ENCODE measurements at regions not wholly inside any gene's neighbourhood (a gene's known extent, or its start where the extent isn't known, plus 50 kb on each side); places are given as distances from the start of the nearest gene placed in this dataset.

GRCh38 chr20:16145919-16146318, 427.3 kb downstream of the KIF16B start:
- TF ChIP-seq, protein P1, sequence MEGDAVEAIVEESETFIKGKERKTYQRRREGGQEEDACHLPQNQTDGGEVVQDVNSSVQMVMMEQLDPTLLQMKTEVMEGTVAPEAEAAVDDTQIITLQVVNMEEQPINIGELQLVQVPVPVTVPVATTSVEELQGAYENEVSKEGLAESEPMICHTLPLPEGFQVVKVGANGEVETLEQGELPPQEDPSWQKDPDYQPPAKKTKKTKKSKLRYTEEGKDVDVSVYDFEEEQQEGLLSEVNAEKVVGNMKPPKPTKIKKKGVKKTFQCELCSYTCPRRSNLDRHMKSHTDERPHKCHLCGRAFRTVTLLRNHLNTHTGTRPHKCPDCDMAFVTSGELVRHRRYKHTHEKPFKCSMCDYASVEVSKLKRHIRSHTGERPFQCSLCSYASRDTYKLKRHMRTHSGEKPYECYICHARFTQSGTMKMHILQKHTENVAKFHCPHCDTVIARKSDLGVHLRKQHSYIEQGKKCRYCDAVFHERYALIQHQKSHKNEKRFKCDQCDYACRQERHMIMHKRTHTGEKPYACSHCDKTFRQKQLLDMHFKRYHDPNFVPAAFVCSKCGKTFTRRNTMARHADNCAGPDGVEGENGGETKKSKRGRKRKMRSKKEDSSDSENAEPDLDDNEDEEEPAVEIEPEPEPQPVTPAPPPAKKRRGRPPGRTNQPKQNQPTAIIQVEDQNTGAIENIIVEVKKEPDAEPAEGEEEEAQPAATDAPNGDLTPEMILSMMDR (conservative IDR thresholded peaks at IDR 0.05): no peak
- no peak for TF ChIP-seq EZH2 (IDR thresholded peaks at IDR 0.05; ENCODE audit: low read depth)
